ENCODE measurements at regions not wholly inside any gene's neighbourhood (a gene's known extent, or its start where the extent isn't known, plus 50 kb on each side); places are given as distances from the start of the nearest gene placed in this dataset.

DNA sequence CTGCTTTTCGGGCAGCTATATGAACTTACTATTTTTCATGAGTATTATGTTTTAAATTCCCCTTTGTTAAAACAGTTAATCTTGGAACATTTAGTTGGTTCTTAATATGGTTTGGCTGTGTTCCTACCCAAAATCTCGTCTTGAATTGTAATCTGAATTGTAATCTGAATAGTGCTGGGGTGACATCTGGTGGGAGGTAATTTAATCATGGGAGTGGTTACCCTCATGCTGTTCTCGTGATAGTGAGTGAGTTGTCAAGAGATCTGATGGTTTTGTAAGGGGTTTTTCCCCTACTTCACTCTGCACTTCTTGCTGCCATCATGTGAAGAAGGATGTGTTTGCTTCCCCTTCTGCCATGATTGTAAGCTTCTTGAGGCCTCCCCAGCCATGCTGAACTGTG is 305.4 kb upstream of the MAP3K7 start:
- no peak overlapping the region for H3K4me2 ChIP-seq (ENCODE audit: control insufficient read depth, extremely low read depth, insufficient read depth, low read depth, low read length)
- no peaks in the 10 kb centered on the region for H3K79me2 ChIP-seq (ENCODE audit: control insufficient read depth, insufficient read depth, low read length)
- dilution Hi-C loops (cut with MboI; ENCODE audit: extremely low pct_ligation_motif_present, low sequenced_read_pairs) = no loop called here
- FAIRE-seq (no peak), DNase-seq (ENCODE audit: low read depth, low spot score) (no peak)
- no peaks in the 10 kb centered on the region for H3K36me3 ChIP-seq (ENCODE audit: control insufficient read depth in 2 of 2, extremely low read depth in 1 of 2, insufficient read depth in 2 of 2, low read length in 2 of 2)
- no peaks in the 10 kb centered on the region for H3K9me3 ChIP-seq (ENCODE audit: control insufficient read depth, low read depth, low read length)
- no peaks in the 10 kb centered on the region for H4K20me1 ChIP-seq (ENCODE audit: control insufficient read depth, extremely low read depth, insufficient read depth, low read length)
- H3K4me1 ChIP-seq (ENCODE audit: control insufficient read depth, extremely low read depth, insufficient read depth, low read length) = no peaks in the 10 kb centered on the region
- no peak overlapping the region for H3K9ac ChIP-seq (ENCODE audit: control insufficient read depth, extremely low read depth, insufficient read depth, low read length)
- no peaks in the 10 kb centered on the region for H3K27me3 ChIP-seq (ENCODE audit: control insufficient read depth, extremely low read depth, insufficient read depth, low read length)
- no peak overlapping the region for H3K4me3 ChIP-seq (ENCODE audit: control insufficient read depth in 2 of 3, extremely low read depth in 1 of 3, insufficient read depth in 2 of 3, low read depth in 1 of 3, low read length in 3 of 3)
- TF ChIP-seq, protein P1, sequence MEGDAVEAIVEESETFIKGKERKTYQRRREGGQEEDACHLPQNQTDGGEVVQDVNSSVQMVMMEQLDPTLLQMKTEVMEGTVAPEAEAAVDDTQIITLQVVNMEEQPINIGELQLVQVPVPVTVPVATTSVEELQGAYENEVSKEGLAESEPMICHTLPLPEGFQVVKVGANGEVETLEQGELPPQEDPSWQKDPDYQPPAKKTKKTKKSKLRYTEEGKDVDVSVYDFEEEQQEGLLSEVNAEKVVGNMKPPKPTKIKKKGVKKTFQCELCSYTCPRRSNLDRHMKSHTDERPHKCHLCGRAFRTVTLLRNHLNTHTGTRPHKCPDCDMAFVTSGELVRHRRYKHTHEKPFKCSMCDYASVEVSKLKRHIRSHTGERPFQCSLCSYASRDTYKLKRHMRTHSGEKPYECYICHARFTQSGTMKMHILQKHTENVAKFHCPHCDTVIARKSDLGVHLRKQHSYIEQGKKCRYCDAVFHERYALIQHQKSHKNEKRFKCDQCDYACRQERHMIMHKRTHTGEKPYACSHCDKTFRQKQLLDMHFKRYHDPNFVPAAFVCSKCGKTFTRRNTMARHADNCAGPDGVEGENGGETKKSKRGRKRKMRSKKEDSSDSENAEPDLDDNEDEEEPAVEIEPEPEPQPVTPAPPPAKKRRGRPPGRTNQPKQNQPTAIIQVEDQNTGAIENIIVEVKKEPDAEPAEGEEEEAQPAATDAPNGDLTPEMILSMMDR (optimal IDR thresholded peaks at IDR 0.05 in 1 of 3, IDR thresholded peaks at IDR 0.05 in 1 of 3, conservative IDR thresholded peaks at IDR 0.05 in 1 of 3; ENCODE audit: extremely low read depth in 1 of 3, insufficient read depth in 2 of 3, low read length in 3 of 3) = no peak
- TF ChIP-seq EZH2 (IDR thresholded peaks at IDR 0.05; ENCODE audit: low read length) = no peak
- H3K9me1 ChIP-seq (ENCODE audit: control insufficient read depth, extremely low read depth, insufficient read depth, low read length) = no peaks in the 10 kb centered on the region
- H2AFZ ChIP-seq (ENCODE audit: control insufficient read depth, low read length) = no peak overlapping the region
- no peak overlapping the region for H3K27ac ChIP-seq (ENCODE audit: control insufficient read depth, insufficient read depth, low read length)

DNA sequence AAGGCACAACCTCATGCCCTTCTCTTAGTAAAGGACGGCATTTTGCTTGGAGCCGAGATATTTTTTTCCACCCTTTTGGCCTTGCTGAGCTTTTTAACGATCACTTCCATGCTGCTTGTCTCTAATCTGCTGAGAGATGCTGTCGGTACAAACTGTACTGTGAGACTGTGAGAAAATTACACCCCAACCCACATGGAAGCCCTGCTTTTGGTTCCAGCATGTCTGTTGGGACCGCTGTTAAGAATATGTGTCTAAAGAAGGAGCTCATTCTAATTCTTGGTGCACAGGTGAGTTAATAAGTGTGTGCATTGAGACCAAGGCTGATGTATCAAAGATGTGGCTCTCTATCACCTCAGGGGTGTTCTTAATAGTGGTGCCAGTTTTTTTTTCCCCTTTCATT is 304.5 kb upstream of the MAP3K7 start:
- Histone ChIP-seq H3K4me3 (ENCODE audit: control insufficient read depth in 2 of 3, extremely low read depth in 1 of 3, insufficient read depth in 2 of 3, low read depth in 1 of 3, low read length in 3 of 3) (no peak overlapping the region), H3K9me1 (ENCODE audit: control insufficient read depth, extremely low read depth, insufficient read depth, low read length) (no peaks in the 10 kb centered on the region), H3K36me3 (ENCODE audit: control insufficient read depth in 2 of 2, extremely low read depth in 1 of 2, insufficient read depth in 2 of 2, low read length in 2 of 2) (no peaks in the 10 kb centered on the region), H2AFZ (ENCODE audit: control insufficient read depth, low read length) (no peak overlapping the region), H3K4me2 (ENCODE audit: control insufficient read depth, extremely low read depth, insufficient read depth, low read depth, low read length) (no peak overlapping the region), H3K4me1 (ENCODE audit: control insufficient read depth, extremely low read depth, insufficient read depth, low read length) (no peaks in the 10 kb centered on the region), H3K27ac (ENCODE audit: control insufficient read depth, insufficient read depth, low read length) (no peak overlapping the region), H3K9ac (ENCODE audit: control insufficient read depth, extremely low read depth, insufficient read depth, low read length) (no peak overlapping the region), H3K79me2 (ENCODE audit: control insufficient read depth, insufficient read depth, low read length) (no peaks in the 10 kb centered on the region), H3K9me3 (ENCODE audit: control insufficient read depth, low read depth, low read length) (no peaks in the 10 kb centered on the region), H4K20me1 (ENCODE audit: control insufficient read depth, extremely low read depth, insufficient read depth, low read length) (no peaks in the 10 kb centered on the region), H3K27me3 (ENCODE audit: control insufficient read depth, extremely low read depth, insufficient read depth, low read length) (no peaks in the 10 kb centered on the region)
- TF ChIP-seq EZH2 (IDR thresholded peaks at IDR 0.05; ENCODE audit: low read length) = no peak
- TF ChIP-seq, protein P1 (optimal IDR thresholded peaks at IDR 0.05 in 1 of 3, IDR thresholded peaks at IDR 0.05 in 1 of 3, conservative IDR thresholded peaks at IDR 0.05 in 1 of 3; ENCODE audit: extremely low read depth in 1 of 3, insufficient read depth in 2 of 3, low read length in 3 of 3) = no peak
- DNase-seq (ENCODE audit: low read depth, low spot score) (no peak), FAIRE-seq (no peak)
- dilution Hi-C loops (cut with MboI; ENCODE audit: extremely low pct_ligation_motif_present, low sequenced_read_pairs) = no loop called here

Measured in keratinocyte (primary cell).